Dendritic cell treated with granulocyte-macrophage colony-stimulating factor and Interleukin-4, amounts not matched to agents 40 ng/mL and 50 ng/mL, for 4 days (primary cell): ENCODE measurements at regions not wholly inside any gene's neighbourhood (a gene's known extent, or its start where the extent isn't known, plus 50 kb on each side); places are given as distances from the start of the nearest gene placed in this dataset.
"Not testable (repeated sequence)": the region's sequence is repeated elsewhere in the genome, so short reads cannot be mapped to it uniquely, and the experiment has no call there.

Experiments
- H3K27ac Mint-ChIP-seq: one replicate; pipeline ENCODE4 v1.8.0; 2022; ENCODE audit warnings: mild to moderate bottlenecking, mixed read lengths
- H3K27me3 Mint-ChIP-seq: one replicate; pipeline ENCODE4 v1.8.0; 2022; ENCODE audit warnings: mild to moderate bottlenecking, mixed read lengths
- H3K36me3 Mint-ChIP-seq: one replicate; pipeline ENCODE4 v1.8.0; 2022; ENCODE audit warnings: low read depth, mixed read lengths
- H3K4me1 Mint-ChIP-seq: one replicate; pipeline ENCODE4 v1.8.0; 2022; ENCODE audit warnings: low read depth, mixed read lengths
- H3K4me3 Mint-ChIP-seq: one replicate; pipeline ENCODE4 v1.8.0; 2022; ENCODE audit warnings: mild to moderate bottlenecking, moderate library complexity, mixed read lengths
- H3K9me3 Mint-ChIP-seq: one replicate; pipeline ENCODE4 v1.8.0; 2022; ENCODE audit warnings: mixed read lengths
- intact Hi-C: fragments of 100-400 bp; cut with micrococcal nuclease; formaldehyde crosslinking; loops from one replicate; pipeline ENCODE4 v1.15.0; 2022

- no peaks in the 10 kb centered on the region for H3K9me3 Mint-ChIP-seq
- no peaks in the 10 kb centered on the region for H3K27me3 Mint-ChIP-seq
- peaks cover 31% of the 10 kb centered on the region for H3K4me1 Mint-ChIP-seq
- H3K36me3 Mint-ChIP-seq: no peaks in the 10 kb centered on the region
- H3K27ac Mint-ChIP-seq: peak overlapping the region; percentile 61
- intact Hi-C loops: loop anchor here (10.0 kb wide), 1 partner anchor 160 kb away; no protein-coding TSS in a partner anchor
- no peak overlapping the region for H3K4me3 Mint-ChIP-seq
Observed at GRCh38 chr3:177615015-177615414, 417.7 kb upstream of the TBL1XR1 start.

- H3K4me3 Mint-ChIP-seq: no peak overlapping the region
- intact Hi-C loops: loop anchor here (10.0 kb wide), 1 partner anchor 156 kb away; no protein-coding TSS in a partner anchor
Observed at GRCh38 chr3:177618873-177619733, 421.8 kb upstream of the TBL1XR1 start.

GRCh38 chr3:177620073-177620472 is 422.8 kb upstream of the TBL1XR1 start:
- Mint-ChIP-seq H3K27ac (no peak overlapping the region), H3K9me3 (no peaks in the 10 kb centered on the region), H3K27me3 (no peaks in the 10 kb centered on the region), H3K4me1 (peaks cover 18% of the 10 kb centered on the region), H3K4me3 (no peak overlapping the region), H3K36me3 (no peaks in the 10 kb centered on the region)
- intact Hi-C loops: no loop called here

More at GRCh38 chr3:177618873-177619733, 421.8 kb upstream of the TBL1XR1 start:
- Mint-ChIP-seq H3K36me3 (no peaks in the 10 kb centered on the region), H3K4me1 (peaks cover 23% of the 10 kb centered on the region), H3K27ac (no peak overlapping the region), H3K9me3 (no peaks in the 10 kb centered on the region), H3K27me3 (no peaks in the 10 kb centered on the region)

GRCh38 chr3:177622520-177622919 is 425.2 kb upstream of the TBL1XR1 start:
- Mint-ChIP-seq H3K4me1 (peaks cover 5% of the 10 kb centered on the region), H3K27ac (no peak overlapping the region), H3K4me3 (no peak overlapping the region), H3K27me3 (no peaks in the 10 kb centered on the region), H3K36me3 (no peaks in the 10 kb centered on the region), H3K9me3 (peaks cover 6% of the 10 kb centered on the region)
- intact Hi-C loops: no loop called here

GRCh38 chr3:177622982-177623617 is 425.8 kb upstream of the TBL1XR1 start:
- intact Hi-C loops: no loop called here

GRCh38 chr3:177624528-177625495 is 427.5 kb upstream of the TBL1XR1 start:
- peaks cover 10% of the 10 kb centered on the region for H3K4me1 Mint-ChIP-seq
- H3K4me3 Mint-ChIP-seq: no peak overlapping the region
- intact Hi-C loops: no loop called here
- H3K9me3 Mint-ChIP-seq: peaks cover 19% of the 10 kb centered on the region
- no peak overlapping the region for H3K27ac Mint-ChIP-seq
- no peaks in the 10 kb centered on the region for H3K36me3 Mint-ChIP-seq
- peaks cover 1% of the 10 kb centered on the region for H3K27me3 Mint-ChIP-seq

More at GRCh38 chr3:177622982-177623617, 425.8 kb upstream of the TBL1XR1 start:
- H3K4me3 Mint-ChIP-seq: no peak overlapping the region
- H3K27ac Mint-ChIP-seq: no peak overlapping the region
- no peaks in the 10 kb centered on the region for H3K36me3 Mint-ChIP-seq
- H3K27me3 Mint-ChIP-seq: peaks cover 1% of the 10 kb centered on the region
- H3K4me1 Mint-ChIP-seq: peaks cover 5% of the 10 kb centered on the region
- peaks cover 11% of the 10 kb centered on the region for H3K9me3 Mint-ChIP-seq

- H3K27me3 Mint-ChIP-seq: peaks cover 1% of the 10 kb centered on the region
- no peak overlapping the region for H3K4me3 Mint-ChIP-seq
- intact Hi-C loops: no loop called here
- H3K27ac Mint-ChIP-seq: no peak overlapping the region
- H3K4me1 Mint-ChIP-seq: peaks cover 10% of the 10 kb centered on the region
- H3K9me3 Mint-ChIP-seq: peaks cover 19% of the 10 kb centered on the region
- no peaks in the 10 kb centered on the region for H3K36me3 Mint-ChIP-seq
Observed at GRCh38 chr3:177626045-177626444, 428.8 kb upstream of the TBL1XR1 start.

GRCh38 chr3:177628095-177628719 is 430.9 kb upstream of the TBL1XR1 start:
- H3K27me3 Mint-ChIP-seq, H3K4me3 Mint-ChIP-seq, H3K36me3 Mint-ChIP-seq, H3K27ac Mint-ChIP-seq, intact Hi-C loops, H3K4me1 Mint-ChIP-seq: not testable (repeated sequence)
- H3K9me3 Mint-ChIP-seq: peaks cover 19% of the 10 kb centered on the region

GRCh38 chr3:177629276-177629675 is 432.0 kb upstream of the TBL1XR1 start:
- Mint-ChIP-seq H3K9me3 (peaks cover 19% of the 10 kb centered on the region), H3K4me1 (peaks cover 5% of the 10 kb centered on the region), H3K27me3 (peaks cover 1% of the 10 kb centered on the region), H3K36me3 (no peaks in the 10 kb centered on the region), H3K4me3 (no peak overlapping the region), H3K27ac (no peak overlapping the region)
- intact Hi-C loops: no loop called here

GRCh38 chr3:177633671-177634207 is 436.5 kb upstream of the TBL1XR1 start:
- H3K27ac Mint-ChIP-seq: no peak overlapping the region
- H3K27me3 Mint-ChIP-seq: no peaks in the 10 kb centered on the region
- intact Hi-C loops: no loop called here
- no peak overlapping the region for H3K4me3 Mint-ChIP-seq
- no peaks in the 10 kb centered on the region for H3K36me3 Mint-ChIP-seq
- peaks cover 3% of the 10 kb centered on the region for H3K4me1 Mint-ChIP-seq
- H3K9me3 Mint-ChIP-seq: peaks cover 1% of the 10 kb centered on the region

GRCh38 chr3:177635601-177636106 is 438.4 kb upstream of the TBL1XR1 start:
- H3K4me3 Mint-ChIP-seq, H3K36me3 Mint-ChIP-seq, H3K27ac Mint-ChIP-seq, H3K27me3 Mint-ChIP-seq, intact Hi-C loops, H3K4me1 Mint-ChIP-seq: not testable (repeated sequence)
- peaks cover 13% of the 10 kb centered on the region for H3K9me3 Mint-ChIP-seq

- Mint-ChIP-seq H3K9me3 (peaks cover 15% of the 10 kb centered on the region), H3K4me3 (no peak overlapping the region), H3K27ac (peak overlapping the region; percentile 22), H3K27me3 (no peaks in the 10 kb centered on the region), H3K4me1 (peaks cover 6% of the 10 kb centered on the region), H3K36me3 (no peaks in the 10 kb centered on the region)
- intact Hi-C loops: no loop called here
Observed at GRCh38 chr3:177640319-177640965, 443.2 kb upstream of the TBL1XR1 start.
